GM12892 (cell line): ENCODE measurements at regions not wholly inside any gene's neighbourhood (a gene's known extent, or its start where the extent isn't known, plus 50 kb on each side); places are given as distances from the start of the nearest gene placed in this dataset.

Experiments used
- POLR2A ChIP-seq: IDR thresholded peaks from 2 replicates; pipeline ENCODE4 v1.6.1; 2011; ENCODE audit warnings: low read depth, low read length, control low read depth
- POLR2AphosphoS5 ChIP-seq: IDR thresholded peaks from 2 replicates; pipeline ENCODE4 v1.6.1; 2011; ENCODE audit warnings: low read depth, low read length, control low read depth

DNA sequence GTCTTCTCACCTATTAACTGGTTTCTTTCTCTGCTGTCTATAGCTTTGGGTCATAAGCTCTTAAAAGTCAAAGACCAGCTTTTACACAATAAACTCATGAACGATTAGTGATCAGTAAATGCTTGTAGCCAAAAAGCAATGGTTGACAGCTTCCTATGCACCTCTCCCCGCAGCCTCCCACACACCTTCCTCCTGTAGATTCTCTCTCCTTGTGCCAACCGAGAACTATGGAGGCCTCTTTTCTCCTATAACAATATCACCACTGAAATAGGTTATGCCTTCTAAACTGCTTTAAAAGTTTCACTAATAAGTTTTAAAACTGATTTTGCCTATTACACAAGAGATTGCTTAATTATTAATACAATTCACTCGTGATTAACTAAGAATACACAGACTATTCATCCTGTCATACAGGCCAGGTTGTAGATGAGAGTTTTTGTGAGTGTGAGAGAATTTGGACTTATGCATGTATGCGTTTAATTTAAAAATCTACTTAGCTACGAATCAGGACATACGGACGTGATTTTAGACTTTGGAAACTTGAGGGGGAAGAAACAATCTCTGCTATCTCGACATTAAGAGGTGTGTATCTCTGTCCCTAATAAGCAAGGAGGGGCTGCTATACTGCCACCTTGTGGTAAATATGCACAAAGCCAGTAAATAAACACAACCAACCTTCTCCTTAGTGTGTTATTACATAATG is 229.1 kb upstream of the RBBP8 start:
- TF ChIP-seq POLR2A (no peak), POLR2AphosphoS5 (no peak)
